Thymus (tissue), 11 donors: ENCODE measurements at regions not wholly inside any gene's neighbourhood (a gene's known extent, or its start where the extent isn't known, plus 50 kb on each side); places are given as distances from the start of the nearest gene placed in this dataset.

Experiments used
- DNase-seq, 9 donors: peaks; one replicate each; pipeline ENCODE4 v3.0.0-alpha.2; 2013; ENCODE audit warnings: low spot score in 9 of 9, low read depth in 6 of 9, missing footprints in 1 of 9
- H3K27ac ChIP-seq, 2 donors: one replicate each; pipeline ENCODE4 v1.5.1; 2013; ENCODE audit warnings: control low read depth in 1 of 2, low read depth in 1 of 2, low read length in 1 of 2, mild to moderate bottlenecking in 1 of 2, moderate library complexity in 1 of 2
- H3K27me3 ChIP-seq, 2 donors: one replicate each; pipeline ENCODE4 v1.5.1; 2013; ENCODE audit warnings: low read length in 1 of 2; ENCODE audit not compliant: control insufficient read depth in 2 of 2, insufficient read depth in 1 of 2
- H3K36me3 ChIP-seq, 2 donors: one replicate each; pipeline ENCODE4 v1.5.1; 2013; ENCODE audit warnings: low read length in 1 of 2, mild to moderate bottlenecking in 1 of 2, moderate library complexity in 1 of 2; ENCODE audit not compliant: control insufficient read depth in 2 of 2, insufficient read depth in 2 of 2
- H3K4me1 ChIP-seq, 2 donors: one replicate each; pipeline ENCODE4 v1.5.1; 2013; ENCODE audit warnings: low read length in 2 of 2; ENCODE audit not compliant: control insufficient read depth in 2 of 2, insufficient read depth in 2 of 2
- H3K4me3 ChIP-seq, 2 donors: one replicate each; pipeline ENCODE4 v1.5.1; 2013; ENCODE audit warnings: low read length in 2 of 2, control low read depth in 1 of 2, mild to moderate bottlenecking in 1 of 2
- H3K9me3 ChIP-seq, 2 donors: one replicate each; pipeline ENCODE4 v1.5.1; 2013; ENCODE audit warnings: low read length in 1 of 2, mild to moderate bottlenecking in 1 of 2; ENCODE audit not compliant: control insufficient read depth in 2 of 2, insufficient read depth in 1 of 2
- WGBS: extraction: QIAGEN DNeasy Blood & Tissue Kit; methylation state at CpG from one replicate; pipeline ENCODE4 v1.1.7; 2013; 5-methylcytosine and 5-hydroxymethylcytosine counted together
- donor health status: healthy.

GRCh38 chr2:238989484-238989883 lies 141.6 kb downstream of the TWIST2 start:
- no peak overlapping the region for H3K27ac ChIP-seq
- no peak for DNase-seq
- H3K36me3 ChIP-seq: no peaks in the 10 kb centered on the region
- no peak overlapping the region for H3K4me3 ChIP-seq
- H3K27me3 ChIP-seq: peaks cover 0 to 10% of the 10 kb centered on the region in 2 donors
- WGBS: 93% methylated on average over 10 of the region's 10 CpGs
- H3K4me1 ChIP-seq: no peaks in the 10 kb centered on the region
- H3K9me3 ChIP-seq: no peaks in the 10 kb centered on the region

DNA sequence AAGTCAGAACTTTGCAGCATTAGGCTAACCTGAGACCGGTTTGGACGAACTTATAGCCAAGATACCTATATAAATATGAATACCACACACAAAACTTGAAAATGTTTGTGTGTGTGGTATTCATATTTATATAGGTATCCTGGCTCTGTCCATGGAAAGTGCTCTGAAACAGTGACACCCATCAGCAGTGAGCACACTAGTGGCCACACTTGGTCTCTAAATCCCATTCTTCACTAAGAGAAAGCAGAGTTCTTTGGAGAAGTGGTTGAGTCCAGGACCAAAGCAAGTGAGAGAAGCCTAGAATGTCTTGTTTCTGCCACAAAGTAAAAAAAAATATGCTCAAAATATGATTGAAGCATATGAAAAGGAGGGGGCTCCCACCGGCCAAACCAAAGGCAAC lies 146.5 kb downstream of the TWIST2 start:
- H3K27me3 ChIP-seq: no peaks in the 10 kb centered on the region
- H3K27ac ChIP-seq: no peak overlapping the region
- H3K4me3 ChIP-seq: no peak overlapping the region
- no peak for DNase-seq
- peaks cover 0 to 3% of the 10 kb centered on the region in 2 donors for H3K9me3 ChIP-seq
- H3K4me1 ChIP-seq: no peaks in the 10 kb centered on the region
- no peaks in the 10 kb centered on the region for H3K36me3 ChIP-seq
- 98% methylated on average over 3 of the region's 3 CpGs for WGBS

DNA sequence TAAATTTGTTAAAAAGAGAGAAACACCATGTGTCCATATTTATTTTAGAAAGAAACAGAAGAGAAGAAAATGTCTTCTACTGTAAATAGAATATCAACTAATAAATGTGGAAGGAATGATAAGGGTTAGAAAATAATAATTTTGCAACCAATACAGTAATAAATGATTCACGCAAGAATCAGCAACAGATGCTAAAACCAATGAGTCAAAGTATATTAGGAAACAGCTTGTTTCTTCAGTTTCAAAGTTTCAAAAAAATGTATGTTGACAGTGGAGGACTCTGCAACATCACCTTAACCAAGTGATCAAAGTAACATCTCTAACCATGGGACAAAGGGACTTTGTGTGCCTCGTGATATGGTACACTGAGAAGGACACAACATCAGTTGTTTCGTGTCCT lies 147.0 kb downstream of the TWIST2 start:
- DNase-seq: no peak
- Histone ChIP-seq H3K27ac (no peak overlapping the region), H3K4me3 (no peak overlapping the region), H3K9me3 (peaks cover 0 to 4% of the 10 kb centered on the region in 2 donors), H3K27me3 (no peaks in the 10 kb centered on the region), H3K36me3 (no peaks in the 10 kb centered on the region), H3K4me1 (no peaks in the 10 kb centered on the region)
- WGBS: 91% methylated on average over 3 of the region's 3 CpGs

DNA sequence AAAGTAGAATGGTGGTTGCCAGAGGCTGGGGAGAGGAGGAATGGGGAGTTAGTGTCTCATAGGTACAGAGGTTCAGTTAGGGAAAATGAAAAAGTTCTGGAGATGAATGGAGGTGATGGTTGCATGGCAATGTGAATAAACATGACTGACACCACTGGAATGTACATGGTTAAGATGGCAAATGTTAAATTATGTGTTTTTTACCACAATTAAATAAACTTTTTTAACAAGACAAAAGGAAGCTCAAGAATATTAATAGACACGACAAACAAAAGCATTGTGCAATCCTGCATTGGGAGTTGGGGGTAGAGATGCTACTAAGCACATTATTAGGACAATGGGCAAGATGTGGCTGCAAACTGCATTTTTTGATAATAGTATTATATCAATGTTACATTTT lies 147.7 kb downstream of the TWIST2 start:
- Histone ChIP-seq H3K4me3 (no peak overlapping the region), H3K27ac (no peak overlapping the region), H3K9me3 (peaks cover 2 to 4% of the 10 kb centered on the region in 2 donors), H3K36me3 (no peaks in the 10 kb centered on the region), H3K4me1 (no peaks in the 10 kb centered on the region), H3K27me3 (no peaks in the 10 kb centered on the region)
- WGBS: 95% methylated on average over 1 of the region's 1 CpG
- DNase-seq: no peak

DNA sequence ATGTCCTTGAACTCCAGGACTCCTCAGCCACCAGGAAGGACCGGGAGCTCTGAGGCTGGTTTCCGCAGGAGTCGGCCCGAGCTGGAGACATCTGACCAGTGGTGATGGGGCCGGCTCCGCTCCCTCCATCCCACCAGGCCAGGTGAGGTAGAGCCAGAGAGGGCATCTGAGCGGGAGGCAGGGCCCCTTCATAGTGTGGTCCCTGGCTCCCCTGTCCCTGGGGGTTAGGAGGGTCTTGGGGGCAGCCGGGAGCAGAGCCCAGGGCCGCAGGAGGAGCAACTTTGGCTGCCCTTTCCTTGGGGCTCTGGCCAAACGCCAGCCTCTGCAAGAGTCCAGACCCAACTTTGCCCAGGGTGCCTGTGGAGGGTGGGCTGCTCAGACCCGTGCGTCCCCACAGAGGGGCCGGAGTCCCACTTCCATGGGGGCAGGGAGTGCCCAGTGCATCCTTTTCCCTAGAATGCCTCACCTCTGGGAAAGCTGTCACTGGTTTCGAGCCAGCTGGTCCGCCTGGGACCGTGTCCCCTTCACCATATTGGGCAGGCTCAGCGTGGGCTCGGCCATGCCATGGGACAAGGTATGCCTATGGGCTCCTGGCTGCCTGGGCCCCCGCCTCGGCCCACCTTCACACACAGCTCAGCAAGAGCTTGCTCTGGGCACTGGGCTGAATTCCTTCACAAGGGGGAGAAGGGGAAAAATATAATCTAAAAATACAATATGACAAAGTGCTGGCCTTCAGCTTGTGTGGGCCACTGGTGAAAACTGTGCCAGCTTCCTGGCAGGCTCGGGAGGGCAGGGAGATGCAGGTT lies 148.6 kb downstream of the TWIST2 start:
- Histone ChIP-seq H3K4me1 (no peaks in the 10 kb centered on the region), H3K4me3 (no peak overlapping the region), H3K27me3 (no peaks in the 10 kb centered on the region), H3K27ac (no peak overlapping the region), H3K9me3 (peaks cover 2 to 4% of the 10 kb centered on the region in 2 donors), H3K36me3 (no peaks in the 10 kb centered on the region)
- no peak for DNase-seq
- WGBS: 93% methylated on average over 21 of the region's 21 CpGs

- Histone ChIP-seq H3K4me3 (no peak overlapping the region), H3K27me3 (no peaks in the 10 kb centered on the region), H3K27ac (no peak overlapping the region), H3K9me3 (peaks cover 2 to 4% of the 10 kb centered on the region in 2 donors), H3K36me3 (no peaks in the 10 kb centered on the region), H3K4me1 (no peaks in the 10 kb centered on the region)
- DNase-seq: no peak
- 89% methylated on average over 10 of the region's 10 CpGs for WGBS
These were observed 149.2 kb downstream of the TWIST2 start for GRCh38 chr2:238997137-238997390.

DNA sequence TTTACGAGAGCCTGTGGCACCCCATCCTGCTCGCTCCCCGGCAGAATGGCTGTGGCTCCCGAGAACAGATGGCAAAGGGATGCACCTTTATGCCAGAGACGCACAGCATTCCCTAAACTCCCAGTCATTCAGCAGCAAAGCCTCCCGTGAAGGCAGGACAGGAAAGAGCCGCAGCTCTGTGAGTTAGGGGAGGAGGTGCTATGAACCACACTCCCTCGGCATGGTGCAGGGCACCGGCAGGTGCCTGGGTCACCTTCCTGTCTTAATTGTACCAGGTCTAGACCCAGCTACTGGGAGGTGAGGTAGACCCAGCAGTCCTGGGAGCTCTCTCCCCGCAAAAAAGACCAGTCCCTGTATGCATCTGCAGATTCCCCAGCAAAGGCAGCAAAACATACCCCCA lies 149.8 kb downstream of the TWIST2 start:
- WGBS: 89% methylated on average over 10 of the region's 10 CpGs

More for the DNA sequence above, 149.8 kb downstream of the TWIST2 start:
- Histone ChIP-seq H3K27ac (no peak overlapping the region), H3K36me3 (no peaks in the 10 kb centered on the region), H3K27me3 (no peaks in the 10 kb centered on the region), H3K4me3 (no peak overlapping the region), H3K9me3 (peaks cover 2 to 4% of the 10 kb centered on the region in 2 donors), H3K4me1 (no peaks in the 10 kb centered on the region)
- DNase-seq: no peak
